HepG2 (cell line): ENCODE measurements at regions not wholly inside any gene's neighbourhood (a gene's known extent, or its start where the extent isn't known, plus 50 kb on each side); places are given as distances from the start of the nearest gene placed in this dataset.

Source experiments
- ATAC-seq: fragments of 200-7000 bp; cut with Tn5 transposase; 3 replicates; pipeline ENCODE4 v1.9.1; 2020; ENCODE audit warnings: mild to moderate bottlenecking, moderate library complexity
- BruUV-seq: library from RNA; stranded (reverse); fragments of 400-500 nt; replicated peaks from 2 replicates; lab custom pipeline; 2021; lab: Mats Ljungman, UMichigan
- CTCF ChIA-PET: fragments of 300-600 bp; formaldehyde crosslinking; extraction: SDS; loops from one replicate; lab custom pipeline; 2021; ENCODE audit warnings: low total read pairs, inconsistent platforms, low intra/inter-chr PET ratio; lab: Yijun Ruan, JAX
- POLR2A ChIA-PET: fragments of 350-600 bp; sonication (Branson Sonifier 250); formaldehyde crosslinking; loops from one replicate; lab custom pipeline; 2020; ENCODE audit warnings: antibody characterized with exemption, inconsistent platforms; lab: Yijun Ruan, JAX
- DNase-seq: peaks from one replicate; pipeline ENCODE4 v3.0.0-alpha.2; 2015; ENCODE audit warnings: low spot score
- FAIRE-seq: peaks from 3 replicates; lab custom pipeline; 2011; peaks lifted over from hg19 to GRCh38; lab: Jason Lieb, UNC
- H2AFZ ChIP-seq: one replicate; pipeline ENCODE4 v1.6.1; 2011; ENCODE audit warnings: low read length, inconsistent platforms
- H3K27ac ChIP-seq: fragments of 300-600 bp; 3 replicates; pipeline ENCODE4 v1.8.0; 2011; ENCODE audit warnings: mixed run types, mild to moderate bottlenecking, mixed read lengths, low read length, inconsistent platforms; ENCODE audit not compliant: insufficient read depth; ENCODE audit errors: extremely low read length
- H3K27me3 ChIP-seq, 2 experiments: fragments of 200-600 bp in 1 of 2; 2 replicates in 1 of 2; 3 replicates in 1 of 2; pipeline versions ENCODE4 v1.6.0 to v1.8.0; 2011; ENCODE audit warnings: low read length in 2 of 2, mild to moderate bottlenecking in 2 of 2, moderate library complexity in 2 of 2, inconsistent platforms in 1 of 2; ENCODE audit not compliant: insufficient read depth in 2 of 2, control insufficient read depth in 1 of 2
- H3K36me3 ChIP-seq, 2 experiments: fragments of 200-600 bp in 1 of 2; replicated peaks in 1 of 2; 2 replicates in 1 of 2; 3 replicates in 1 of 2; pipeline versions ENCODE4 v1.5.1 to v1.8.0; 2011; ENCODE audit warnings: low read length in 2 of 2, inconsistent platforms in 1 of 2; ENCODE audit not compliant: insufficient read depth in 2 of 2, control insufficient read depth in 1 of 2
- H3K4me1 ChIP-seq: 2 replicates; pipeline ENCODE4 v1.5.1; 2012; ENCODE audit warnings: low read length, inconsistent platforms; ENCODE audit not compliant: insufficient read depth
- H3K4me2 ChIP-seq: 2 replicates; pipeline ENCODE4 v1.6.0; 2011; ENCODE audit warnings: low read depth, low read length, inconsistent platforms
- H3K4me3 ChIP-seq, 3 experiments: fragments of 200-600 bp in 1 of 3; sonication (generic), shearing (Covaris generic) in 1 of 3; replicated peaks in 1 of 3; 2 replicates each; pipeline ENCODE4 v1.5.1; 2011 to 2016; ENCODE audit warnings: low read length in 3 of 3, inconsistent platforms in 2 of 3, low read depth in 2 of 3, mild to moderate bottlenecking in 2 of 3, control low read depth in 1 of 3, mixed read lengths in 1 of 3; ENCODE audit not compliant: insufficient read depth in 1 of 3
- H3K79me2 ChIP-seq: one replicate; pipeline ENCODE4 v1.6.1; 2011; ENCODE audit warnings: low read length, inconsistent platforms; ENCODE audit not compliant: insufficient read depth
- H3K9ac ChIP-seq: 2 replicates; pipeline ENCODE4 v1.6.0; 2011; ENCODE audit warnings: mild to moderate bottlenecking, low read depth, low read length, inconsistent platforms; ENCODE audit not compliant: insufficient read depth
- H3K9me3 ChIP-seq: 2 replicates; pipeline ENCODE4 v1.5.1; 2012; ENCODE audit warnings: mild to moderate bottlenecking, low read length
- H4K20me1 ChIP-seq: 2 replicates; pipeline ENCODE4 v1.6.0; 2011; ENCODE audit warnings: inconsistent platforms, mild to moderate bottlenecking, low read length, moderate library complexity; ENCODE audit not compliant: insufficient read depth
- CAMTA2 ChIP-seq: sonication (generic); formaldehyde crosslinking; IDR thresholded peaks from 2 replicates; pipeline ENCODE4 v1.4.0; 2020; ENCODE audit warnings: mild to moderate bottlenecking, missing genetic modification reagents, borderline replicate concordance
- ELF1 ChIP-seq: sonication (generic); formaldehyde crosslinking; IDR thresholded peaks from 2 replicates; pipeline ENCODE4 v1.4.0; 2020; ENCODE audit warnings: missing genetic modification reagents
- GATAD1 ChIP-seq: IDR thresholded peaks from 2 replicates; pipeline ENCODE4 v1.6.1; 2016; ENCODE audit warnings: missing genetic modification reagents, missing compliant biosample characterization
- GTF2F1 ChIP-seq: fragments of 150-350 bp; IDR thresholded peaks from 2 replicates; pipeline ENCODE4 v1.6.1; 2014; ENCODE audit warnings: low read length
- KLF11 ChIP-seq: IDR thresholded peaks from 2 replicates; pipeline ENCODE4 v1.6.1; 2016; ENCODE audit warnings: missing compliant biosample characterization
- KLF15 ChIP-seq: sonication (generic); formaldehyde crosslinking; IDR thresholded peaks from 2 replicates; pipeline ENCODE4 v1.8.1; 2023; ENCODE audit warnings: borderline replicate concordance, mild to moderate bottlenecking, inconsistent platforms, missing genetic modification reagents, mixed read lengths
- MAF1 ChIP-seq: sonication (generic); formaldehyde crosslinking; IDR thresholded peaks from 2 replicates; pipeline ENCODE4 v1.5.0; 2020; ENCODE audit warnings: missing genetic modification reagents, borderline replicate concordance
- NAIF1 ChIP-seq: sonication (generic); formaldehyde crosslinking; IDR thresholded peaks from 2 replicates; pipeline ENCODE4 v1.5.0; 2020; ENCODE audit warnings: mild to moderate bottlenecking, missing genetic modification reagents, borderline replicate concordance
- NR0B2 ChIP-seq: sonication (generic); formaldehyde crosslinking; IDR thresholded peaks from 2 replicates; pipeline ENCODE4 v1.4.0; 2020; ENCODE audit warnings: mild to moderate bottlenecking, missing genetic modification reagents
- POLR2AphosphoS5 ChIP-seq: IDR thresholded peaks from 2 replicates; pipeline ENCODE4 v1.6.1; 2012; ENCODE audit warnings: low read depth, low read length
- RARA ChIP-seq: IDR thresholded peaks from 2 replicates; pipeline ENCODE4 v1.6.1; 2016; ENCODE audit warnings: missing genetic modification reagents, missing compliant biosample characterization
- ZBTB40 ChIP-seq, 2 experiments: fragments of 450-650 bp in 1 of 2; sonication (generic) in 1 of 2; formaldehyde crosslinking in 1 of 2; IDR thresholded peaks; 2 replicates each; pipeline versions ENCODE4 v1.6.1 to v1.8.0; 2016 to 2022; ENCODE audit warnings: antibody characterized with exemption in 1 of 2, mild to moderate bottlenecking in 1 of 2, missing genetic modification reagents in 1 of 2
- ZNF282 ChIP-seq: fragments of 450-650 bp; IDR thresholded peaks from 2 replicates; pipeline ENCODE4 v1.6.1; 2018; ENCODE audit not compliant: partially characterized antibody
- ZNF34 ChIP-seq: sonication (generic); formaldehyde crosslinking; IDR thresholded peaks from 2 replicates; pipeline ENCODE4 v1.4.0; 2020; ENCODE audit warnings: mild to moderate bottlenecking, missing genetic modification reagents, borderline replicate concordance
- ZNF501 ChIP-seq: sonication (generic); formaldehyde crosslinking; IDR thresholded peaks from 2 replicates; pipeline ENCODE4 v1.5.1; 2020; ENCODE audit warnings: mild to moderate bottlenecking, moderate library complexity, missing genetic modification reagents
- in situ Hi-C: cut with HindIII; loops from 2 replicates; pipeline ENCODE4 v1.10.0; 2017; ENCODE audit warnings: low pct_unique_long_range_greater_than_20kb; ENCODE audit not compliant: extremely low pct_ligation_motif_present
- intact Hi-C: fragments of 100-400 bp; cut with micrococcal nuclease; formaldehyde crosslinking; loops from one replicate; pipeline ENCODE4 v1.10.0; 2022; ENCODE audit not compliant: unreplicated experiment
- TF ChIP-seq, protein P1 (sequence below): sonication (generic); formaldehyde crosslinking; IDR thresholded peaks from 2 replicates; pipeline ENCODE4 v1.4.0; 2020; ENCODE audit warnings: missing genetic modification reagents, borderline replicate concordance

DNA sequence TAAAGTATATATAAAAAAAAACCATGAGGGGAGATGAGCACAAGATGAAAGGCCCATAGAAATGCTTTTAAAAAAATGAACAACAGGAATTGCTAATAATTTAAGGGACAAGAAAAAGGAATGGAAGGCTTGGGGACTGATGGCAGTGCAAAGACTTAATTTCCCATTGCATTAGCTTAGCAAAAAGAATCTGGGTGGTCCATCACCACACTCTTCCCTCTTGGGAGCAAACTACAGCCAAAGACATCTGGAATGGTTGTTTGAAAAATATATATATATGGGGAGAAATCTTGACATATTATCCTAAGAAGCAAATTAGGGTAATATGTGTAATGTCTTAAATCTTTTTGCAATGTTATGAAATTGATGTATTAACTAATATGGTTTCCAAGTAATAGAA is 727.1 kb downstream of the METTL15 start:
- Histone ChIP-seq H3K36me3 (no peaks in the 10 kb centered on the region), H3K4me2 (no peak overlapping the region), H3K79me2 (no peaks in the 10 kb centered on the region), H3K4me1 (peaks cover 18% of the 10 kb centered on the region), H3K4me3 (no peak overlapping the region), H3K27me3 (no peaks in the 10 kb centered on the region), H4K20me1 (no peaks in the 10 kb centered on the region), H2AFZ (no peak overlapping the region), H3K9ac (no peak overlapping the region), H3K27ac (no peak overlapping the region), H3K9me3 (no peaks in the 10 kb centered on the region)
- ChIA-PET POLR2A (no interaction called here), CTCF (no interaction called here)
- FAIRE-seq (no peak), DNase-seq (no peak), ATAC-seq (no peak)
- in situ Hi-C loops: no loop called here
- no TSS peak for BruUV-seq
- intact Hi-C loops: no loop called here
- TF ChIP-seq KLF11 (CRISPR knock-in tag) (no peak), ELF1 (CRISPR knock-in tag) (no peak), RARA (CRISPR knock-in tag) (no peak), KLF15 (CRISPR knock-in tag) (no peak), GATAD1 (CRISPR knock-in tag) (no peak), ZNF34 (CRISPR knock-in tag) (no peak), CAMTA2 (CRISPR knock-in tag) (no peak), ZBTB40 (IDR thresholded peaks at IDR 0.05) (no peak), ZBTB40 (CRISPR knock-in tag; IDR thresholded peaks at IDR 0.05) (no peak), MAF1 (no peak), POLR2AphosphoS5 (no peak), GTF2F1 (no peak), NAIF1 (CRISPR knock-in tag) (no peak), ZNF282 (no peak), ZNF501 (CRISPR knock-in tag) (no peak), NR0B2 (CRISPR knock-in tag) (no peak)
- TF ChIP-seq, protein P1, sequence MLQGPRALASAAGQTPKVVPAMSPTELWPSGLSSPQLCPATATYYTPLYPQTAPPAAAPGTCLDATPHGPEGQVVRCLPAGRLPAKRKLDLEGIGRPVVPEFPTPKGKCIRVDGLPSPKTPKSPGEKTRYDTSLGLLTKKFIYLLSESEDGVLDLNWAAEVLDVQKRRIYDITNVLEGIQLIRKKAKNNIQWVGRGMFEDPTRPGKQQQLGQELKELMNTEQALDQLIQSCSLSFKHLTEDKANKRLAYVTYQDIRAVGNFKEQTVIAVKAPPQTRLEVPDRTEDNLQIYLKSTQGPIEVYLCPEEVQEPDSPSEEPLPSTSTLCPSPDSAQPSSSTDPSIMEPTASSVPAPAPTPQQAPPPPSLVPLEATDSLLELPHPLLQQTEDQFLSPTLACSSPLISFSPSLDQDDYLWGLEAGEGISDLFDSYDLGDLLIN (CRISPR knock-in tag): no peak
